ENCODE measurements at regions not wholly inside any gene's neighbourhood (a gene's known extent, or its start where the extent isn't known, plus 50 kb on each side); places are given as distances from the start of the nearest gene placed in this dataset.
A peak's percentile ranks its signal among the peaks of the same experiment; 100 is the strongest.
"Not testable (repeated sequence)": the region's sequence is repeated elsewhere in the genome, so short reads cannot be mapped to it uniquely, and the experiment has no call there.

GRCh38 chr10:21363092-21363730, 162.3 kb downstream of the SKIDA1 start:
- Histone ChIP-seq H3K4me1 (ENCODE audit: control insufficient read depth in 5 of 5, insufficient read depth in 5 of 5, low read length in 5 of 5) (peaks cover 0 to 30% (median 9%) of the 10 kb centered on the region in 5 donors), H3K36me3 (ENCODE audit: control insufficient read depth in 4 of 4, insufficient read depth in 4 of 4, low read length in 4 of 4) (no peaks in the 10 kb centered on the region), H3K27ac (ENCODE audit: low read depth in 1 of 2, low read length in 1 of 2) (no peak overlapping the region), H3K9me3 (ENCODE audit: control insufficient read depth in 4 of 4, insufficient read depth in 3 of 4, low read length in 3 of 4) (no peaks in the 10 kb centered on the region), H3K4me3 (no peak overlapping the region), H3K27me3 (ENCODE audit: control insufficient read depth in 3 of 3, insufficient read depth in 3 of 3, low read length in 2 of 3) (no peaks in the 10 kb centered on the region), H3K9ac (ENCODE audit: insufficient read depth in 1 of 2, low read length in 2 of 2) (no peak overlapping the region)
- no peak for TF ChIP-seq CTCF (IDR thresholded peaks at IDR 0.05; ENCODE audit: control extremely low read depth, extremely low read depth)
- DNase-seq (peak in 2 of 3 donors; percentile 26 to 39), ATAC-seq (ENCODE audit: insufficient read depth, low FRiP score) (no peak)
- WGBS, 2 donors, result 64 to 74% methylated on average over 4 of the region's 4 CpGs

DNA sequence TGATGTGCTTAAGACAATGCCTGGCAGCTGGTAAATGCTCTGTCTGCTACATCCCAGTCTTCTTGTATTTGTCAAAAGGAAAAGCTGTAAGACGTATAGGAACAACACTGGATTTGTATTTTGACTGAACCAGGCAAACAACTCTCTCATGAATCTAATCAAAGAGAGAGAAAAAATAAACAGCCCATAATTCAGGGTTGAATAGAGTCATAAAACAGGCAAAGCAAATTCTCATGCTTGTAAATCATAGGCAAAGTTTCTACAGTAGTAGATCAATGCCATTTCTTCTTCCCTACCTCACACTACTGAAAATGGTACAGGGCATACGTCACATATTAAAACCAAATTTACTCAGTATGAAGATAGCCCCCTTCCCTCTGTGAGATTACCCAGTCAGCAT, 166.3 kb downstream of the SKIDA1 start:
- H3K36me3 ChIP-seq (ENCODE audit: control insufficient read depth in 4 of 4, insufficient read depth in 4 of 4, low read length in 4 of 4), result no peaks in the 10 kb centered on the region
- no peak for TF ChIP-seq CTCF (IDR thresholded peaks at IDR 0.05; ENCODE audit: control extremely low read depth, extremely low read depth)
- no peak overlapping the region for H3K4me3 ChIP-seq
- peaks cover 0 to 13% (median 2%) of the 10 kb centered on the region in 5 donors for H3K4me1 ChIP-seq (ENCODE audit: control insufficient read depth in 5 of 5, insufficient read depth in 5 of 5, low read length in 5 of 5)
- H3K27ac ChIP-seq (ENCODE audit: low read depth in 1 of 2, low read length in 1 of 2), result no peak overlapping the region
- DNase-seq (no peak), ATAC-seq (ENCODE audit: insufficient read depth, low FRiP score) (no peak)
- H3K9me3 ChIP-seq (ENCODE audit: control insufficient read depth in 4 of 4, insufficient read depth in 3 of 4, low read length in 3 of 4), result no peaks in the 10 kb centered on the region
- WGBS, 2 donors, result 90 to 91% methylated on average over 2 of the region's 2 CpGs
- no peaks in the 10 kb centered on the region for H3K27me3 ChIP-seq (ENCODE audit: control insufficient read depth in 3 of 3, insufficient read depth in 3 of 3, low read length in 2 of 3)
- no peak overlapping the region for H3K9ac ChIP-seq (ENCODE audit: insufficient read depth in 1 of 2, low read length in 2 of 2)

- H3K9me3 ChIP-seq (ENCODE audit: control insufficient read depth in 4 of 4, insufficient read depth in 3 of 4, low read length in 3 of 4), result no peaks in the 10 kb centered on the region
- no peak overlapping the region for H3K9ac ChIP-seq (ENCODE audit: insufficient read depth in 1 of 2, low read length in 2 of 2)
- H3K27me3 ChIP-seq (ENCODE audit: control insufficient read depth in 3 of 3, insufficient read depth in 3 of 3, low read length in 2 of 3), result no peaks in the 10 kb centered on the region
- no peaks in the 10 kb centered on the region for H3K36me3 ChIP-seq (ENCODE audit: control insufficient read depth in 4 of 4, insufficient read depth in 4 of 4, low read length in 4 of 4)
- ATAC-seq (ENCODE audit: insufficient read depth, low FRiP score), result no peak
- WGBS, 2 donors, result 63 to 73% methylated on average over 2 of the region's 2 CpGs
- H3K4me1 ChIP-seq (ENCODE audit: control insufficient read depth in 5 of 5, insufficient read depth in 5 of 5, low read length in 5 of 5), result no peaks in the 10 kb centered on the region
- H3K27ac ChIP-seq (ENCODE audit: low read depth in 1 of 2, low read length in 1 of 2), result no peak overlapping the region
- H3K4me3 ChIP-seq, result no peak overlapping the region
- no peak for TF ChIP-seq CTCF (IDR thresholded peaks at IDR 0.05; ENCODE audit: control extremely low read depth, extremely low read depth)
- no peak for DNase-seq
Observed at GRCh38 chr10:21355591-21356011, 169.9 kb downstream of the SKIDA1 start.

DNA sequence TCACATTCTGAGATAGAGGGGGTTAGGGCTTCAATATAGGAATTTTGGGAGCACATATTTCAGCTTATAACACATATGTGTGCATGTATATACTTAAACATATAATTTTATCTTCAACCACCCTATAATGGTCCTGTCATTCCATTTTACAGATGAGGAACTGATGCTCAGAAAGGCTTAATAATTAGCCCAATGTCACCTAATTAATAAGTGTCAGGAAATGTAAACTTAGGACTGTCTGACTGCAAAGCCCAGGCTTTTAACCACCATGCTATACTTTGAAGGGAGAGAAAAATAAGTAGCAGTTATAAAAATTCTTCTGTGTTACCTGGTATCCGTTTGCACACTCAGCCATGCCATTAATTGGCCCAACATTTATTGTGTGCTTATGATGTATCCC, 172.6 kb downstream of the SKIDA1 start:
- no peak for DNase-seq
- 79 to 85% methylated on average over 1 of the region's 1 CpG for WGBS, 2 donors
- no peak for ATAC-seq (ENCODE audit: insufficient read depth, low FRiP score)
- Histone ChIP-seq H3K27ac (ENCODE audit: low read depth in 1 of 2, low read length in 1 of 2) (no peak overlapping the region), H3K9me3 (ENCODE audit: control insufficient read depth in 4 of 4, insufficient read depth in 3 of 4, low read length in 3 of 4) (no peaks in the 10 kb centered on the region), H3K9ac (ENCODE audit: insufficient read depth in 1 of 2, low read length in 2 of 2) (no peak overlapping the region), H3K36me3 (ENCODE audit: control insufficient read depth in 4 of 4, insufficient read depth in 4 of 4, low read length in 4 of 4) (no peaks in the 10 kb centered on the region), H3K4me3 (no peak overlapping the region), H3K27me3 (ENCODE audit: control insufficient read depth in 3 of 3, insufficient read depth in 3 of 3, low read length in 2 of 3) (no peaks in the 10 kb centered on the region), H3K4me1 (ENCODE audit: control insufficient read depth in 5 of 5, insufficient read depth in 5 of 5, low read length in 5 of 5) (peaks cover 0 to 16% (median 11%) of the 10 kb centered on the region in 5 donors)
- no peak for TF ChIP-seq CTCF (IDR thresholded peaks at IDR 0.05; ENCODE audit: control extremely low read depth, extremely low read depth)

GRCh38 chr10:21351594-21351993, 173.9 kb downstream of the SKIDA1 start:
- not testable (repeated sequence) for H3K9ac ChIP-seq (ENCODE audit: insufficient read depth in 1 of 2, low read length in 2 of 2); ATAC-seq (ENCODE audit: insufficient read depth, low FRiP score); H3K36me3 ChIP-seq (ENCODE audit: control insufficient read depth in 4 of 4, insufficient read depth in 4 of 4, low read length in 4 of 4); H3K27me3 ChIP-seq (ENCODE audit: control insufficient read depth in 3 of 3, insufficient read depth in 3 of 3, low read length in 2 of 3); H3K9me3 ChIP-seq (ENCODE audit: control insufficient read depth in 4 of 4, insufficient read depth in 3 of 4, low read length in 3 of 4); H3K27ac ChIP-seq (ENCODE audit: low read depth in 1 of 2, low read length in 1 of 2); DNase-seq; H3K4me3 ChIP-seq
- 47 to 63% methylated on average over 2 of the region's 2 CpGs for WGBS, 2 donors
- H3K4me1 ChIP-seq (ENCODE audit: control insufficient read depth in 5 of 5, insufficient read depth in 5 of 5, low read length in 5 of 5), result peaks cover 0 to 16% (median 11%) of the 10 kb centered on the region in 5 donors

Measured in lung (tissue), 11 donors.